Esophagus muscularis mucosa (tissue), 4 donors: ENCODE measurements at regions not wholly inside any gene's neighbourhood (a gene's known extent, or its start where the extent isn't known, plus 50 kb on each side); places are given as distances from the start of the nearest gene placed in this dataset.

Experiments
- CTCF ChIP-seq, 3 experiments: fragments of 200-600 bp in 2 of 3; fragments of 450-650 bp in 1 of 3; sonication (generic) in 2 of 3; IDR thresholded peaks; one replicate each; pipeline ENCODE4 v1.5.1; 2017 to 2019; ENCODE audit warnings: antibody characterized with exemption in 3 of 3, mild to moderate bottlenecking in 2 of 3, moderate library complexity in 1 of 3
- EP300 ChIP-seq: sonication (generic); formaldehyde crosslinking; IDR thresholded peaks from one replicate; pipeline ENCODE4 v1.6.1; 2017; ENCODE audit warnings: antibody characterized with exemption
- POLR2A ChIP-seq: fragments of 450-650 bp; IDR thresholded peaks from one replicate; pipeline ENCODE4 v1.6.1; 2017; ENCODE audit warnings: antibody characterized with exemption, moderate library complexity, mild to moderate bottlenecking, low read depth
- POLR2AphosphoS5 ChIP-seq, 2 donors: sonication (generic); formaldehyde crosslinking; IDR thresholded peaks; one replicate each; pipeline ENCODE4 v1.6.1; 2017; ENCODE audit warnings: antibody characterized with exemption in 2 of 2

GRCh38 chr10:78861529-78862327 is 207.0 kb upstream of the ZMIZ1 start:
- TF ChIP-seq CTCF (IDR thresholded peaks at IDR 0.05) (no peak), POLR2A (no peak), POLR2AphosphoS5 (IDR thresholded peaks at IDR 0.05) (no peak), EP300 (no peak)
